Right atrium auricular region (tissue), 2 donors: ENCODE measurements at regions not wholly inside any gene's neighbourhood (a gene's known extent, or its start where the extent isn't known, plus 50 kb on each side); places are given as distances from the start of the nearest gene placed in this dataset.
A peak's percentile ranks its signal among the peaks of the same experiment; 100 is the strongest.

Source experiments
- DNase-seq: peaks from one replicate; pipeline ENCODE4 v3.0.0-alpha.2; 2019; ENCODE audit warnings: low spot score
- H3K27ac ChIP-seq, 2 donors: fragments of 200-600 bp; sonication (generic); 1 replicate in 1 of 2; 2 replicates in 1 of 2; pipeline ENCODE4 v1.5.1; 2016 to 2019
- H3K27me3 ChIP-seq, 2 donors: fragments of 200-600 bp; sonication (generic); one replicate each; pipeline versions ENCODE4 v1.5.1 to v1.6.0; 2017 to 2019
- H3K36me3 ChIP-seq: fragments of 200-600 bp; sonication (generic); one replicate; pipeline ENCODE4 v1.5.1; 2016
- H3K4me1 ChIP-seq, 2 donors: fragments of 200-600 bp; sonication (generic); one replicate each; pipeline versions ENCODE4 v1.5.1 to v1.6.0; 2017 to 2019
- H3K4me3 ChIP-seq, 2 donors: fragments of 200-600 bp; sonication (generic); 1 replicate in 1 of 2; 2 replicates in 1 of 2; pipeline ENCODE4 v1.5.1; 2017 to 2019; ENCODE audit warnings: mild to moderate bottlenecking in 1 of 2, moderate library complexity in 1 of 2
- H3K9me3 ChIP-seq, 2 donors: fragments of 200-600 bp; sonication (generic); one replicate each; pipeline ENCODE4 v1.5.1; 2019
- TF ChIP-seq, protein P1 (sequence below), 2 donors: fragments of 200-600 bp; sonication (generic); IDR thresholded peaks; one replicate each; pipeline ENCODE4 v1.5.1; 2019; ENCODE audit warnings: antibody characterized with exemption in 2 of 2

DNA sequence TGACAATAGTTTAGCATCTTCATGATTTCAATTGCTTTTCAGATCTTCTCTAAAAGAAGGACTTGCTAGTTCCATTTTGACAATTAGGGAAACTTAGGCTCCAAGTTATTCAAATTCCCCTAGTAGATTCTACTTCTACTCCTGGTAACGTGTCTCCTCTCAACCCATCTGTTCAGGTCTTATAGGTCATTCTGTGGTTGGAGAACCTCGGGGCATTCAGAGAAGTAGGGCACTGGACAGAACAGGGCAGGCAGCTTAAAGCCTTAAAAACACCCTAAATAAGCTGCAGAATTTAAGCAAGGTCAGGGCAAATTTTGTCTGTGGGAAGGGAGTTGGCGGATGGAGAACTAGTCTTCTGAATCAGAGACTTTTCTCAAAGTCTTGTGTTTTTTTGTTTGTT, 132.4 kb downstream of the TMEM174 start:
- peaks cover 0 to 16% of the 10 kb centered on the region in 2 donors for H3K4me1 ChIP-seq
- TF ChIP-seq, protein P1, sequence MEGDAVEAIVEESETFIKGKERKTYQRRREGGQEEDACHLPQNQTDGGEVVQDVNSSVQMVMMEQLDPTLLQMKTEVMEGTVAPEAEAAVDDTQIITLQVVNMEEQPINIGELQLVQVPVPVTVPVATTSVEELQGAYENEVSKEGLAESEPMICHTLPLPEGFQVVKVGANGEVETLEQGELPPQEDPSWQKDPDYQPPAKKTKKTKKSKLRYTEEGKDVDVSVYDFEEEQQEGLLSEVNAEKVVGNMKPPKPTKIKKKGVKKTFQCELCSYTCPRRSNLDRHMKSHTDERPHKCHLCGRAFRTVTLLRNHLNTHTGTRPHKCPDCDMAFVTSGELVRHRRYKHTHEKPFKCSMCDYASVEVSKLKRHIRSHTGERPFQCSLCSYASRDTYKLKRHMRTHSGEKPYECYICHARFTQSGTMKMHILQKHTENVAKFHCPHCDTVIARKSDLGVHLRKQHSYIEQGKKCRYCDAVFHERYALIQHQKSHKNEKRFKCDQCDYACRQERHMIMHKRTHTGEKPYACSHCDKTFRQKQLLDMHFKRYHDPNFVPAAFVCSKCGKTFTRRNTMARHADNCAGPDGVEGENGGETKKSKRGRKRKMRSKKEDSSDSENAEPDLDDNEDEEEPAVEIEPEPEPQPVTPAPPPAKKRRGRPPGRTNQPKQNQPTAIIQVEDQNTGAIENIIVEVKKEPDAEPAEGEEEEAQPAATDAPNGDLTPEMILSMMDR (IDR thresholded peaks at IDR 0.05) = no peak
- H3K27ac ChIP-seq = no peak overlapping the region
- no peaks in the 10 kb centered on the region for H3K9me3 ChIP-seq
- peaks cover 30 to 41% of the 10 kb centered on the region in 2 donors for H3K27me3 ChIP-seq
- DNase-seq = no peak
- no peak overlapping the region for H3K4me3 ChIP-seq
- no peaks in the 10 kb centered on the region for H3K36me3 ChIP-seq

DNA sequence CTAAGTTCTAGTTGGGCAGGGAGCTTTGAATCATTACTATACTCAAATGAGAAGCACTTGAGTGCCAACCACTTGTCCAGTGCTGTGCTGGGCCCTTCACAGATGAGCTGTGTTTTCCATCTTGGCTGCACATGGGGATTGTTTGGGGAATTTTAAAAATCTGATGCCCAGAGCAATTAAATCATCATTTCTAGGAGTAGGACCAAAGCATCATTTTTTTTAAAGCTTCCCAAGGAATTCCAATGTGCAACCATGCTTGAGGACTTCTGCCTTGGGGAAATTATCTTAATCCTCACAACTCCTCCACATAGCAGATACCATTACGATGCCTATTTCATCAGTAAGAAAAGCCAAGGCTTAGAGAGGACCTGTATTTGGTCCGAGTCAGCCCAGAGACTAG, 131.4 kb downstream of the TMEM174 start:
- Histone ChIP-seq H3K27me3 (peaks cover 40 to 51% of the 10 kb centered on the region in 2 donors), H3K27ac (no peak overlapping the region), H3K4me3 (no peak overlapping the region), H3K9me3 (no peaks in the 10 kb centered on the region), H3K4me1 (peaks cover 0 to 25% of the 10 kb centered on the region in 2 donors), H3K36me3 (no peaks in the 10 kb centered on the region)
- DNase-seq = no peak
- TF ChIP-seq, protein P1 (IDR thresholded peaks at IDR 0.05) = no peak

GRCh38 chr5:73303148-73304079, 130.4 kb downstream of the TMEM174 start:
- H3K4me3 ChIP-seq = peak overlapping the region in 1 of 2 donors; percentile 21
- H3K36me3 ChIP-seq = no peaks in the 10 kb centered on the region
- TF ChIP-seq, protein P1 (IDR thresholded peaks at IDR 0.05) = no peak
- peaks cover 0 to 30% of the 10 kb centered on the region in 2 donors for H3K4me1 ChIP-seq
- H3K27ac ChIP-seq = no peak overlapping the region
- H3K27me3 ChIP-seq = peaks cover 44 to 61% of the 10 kb centered on the region in 2 donors
- no peaks in the 10 kb centered on the region for H3K9me3 ChIP-seq
- DNase-seq = no peak

- H3K36me3 ChIP-seq = no peaks in the 10 kb centered on the region
- H3K4me1 ChIP-seq = peaks cover 0 to 34% of the 10 kb centered on the region in 2 donors
- DNase-seq = no peak
- H3K27me3 ChIP-seq = peaks cover 44 to 67% of the 10 kb centered on the region in 2 donors
- H3K27ac ChIP-seq = no peak overlapping the region
- TF ChIP-seq, protein P1 (IDR thresholded peaks at IDR 0.05) = no peak
- no peak overlapping the region for H3K4me3 ChIP-seq
- no peaks in the 10 kb centered on the region for H3K9me3 ChIP-seq
These were observed 129.8 kb downstream of the TMEM174 start for GRCh38 chr5:73302797-73303147.

DNA sequence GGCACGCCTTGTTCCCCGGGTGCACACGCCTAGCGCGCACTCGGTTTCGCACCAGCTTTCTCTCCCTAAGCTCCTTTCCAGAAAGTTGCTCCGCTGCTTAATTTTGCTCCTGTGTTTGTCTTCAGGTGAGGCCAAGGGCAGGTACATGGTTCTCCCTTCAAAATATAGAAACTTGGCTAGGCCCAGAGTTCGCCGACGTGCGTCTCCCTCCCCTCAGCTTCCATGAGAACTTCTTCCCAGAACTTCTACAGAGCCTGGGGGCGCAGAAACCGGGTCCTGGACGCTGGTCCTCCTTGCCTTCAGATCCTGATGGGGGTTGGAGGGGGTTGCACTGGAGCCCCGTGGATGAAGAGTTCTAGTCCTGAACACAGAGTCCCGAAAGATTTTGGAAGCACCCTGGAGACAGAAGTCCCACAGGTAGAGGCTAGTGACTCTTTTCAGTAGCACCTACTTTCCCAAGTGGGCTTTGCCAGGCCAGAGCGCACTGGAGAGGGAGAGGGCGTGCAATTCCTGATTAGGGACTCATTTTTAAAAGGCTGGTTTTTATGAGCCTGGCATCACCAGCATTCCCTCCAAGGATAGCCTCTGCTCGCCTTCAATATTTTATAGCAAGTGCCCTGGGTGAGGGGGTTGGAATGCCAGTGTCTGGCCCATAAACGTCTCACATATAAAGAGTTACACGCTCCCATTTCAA, 128.4 kb downstream of the TMEM174 start:
- Histone ChIP-seq H3K4me3 (no peak overlapping the region), H3K36me3 (no peaks in the 10 kb centered on the region), H3K4me1 (peaks cover 0 to 34% of the 10 kb centered on the region in 2 donors), H3K27me3 (peaks cover 44 to 67% of the 10 kb centered on the region in 2 donors), H3K9me3 (no peaks in the 10 kb centered on the region), H3K27ac (no peak overlapping the region)
- TF ChIP-seq, protein P1 (IDR thresholded peaks at IDR 0.05) = no peak
- no peak for DNase-seq
